SK-N-SH (cell line): ENCODE measurements at regions not wholly inside any gene's neighbourhood (a gene's known extent, or its start where the extent isn't known, plus 50 kb on each side); places are given as distances from the start of the nearest gene placed in this dataset.

ENCODE experiments used
- CTCF ChIA-PET: fragments of 300-600, 350-600 bp; formaldehyde crosslinking; extraction: SDS; loops from one replicate; lab custom pipeline; 2021; lab: Yijun Ruan, JAX
- POLR2A ChIA-PET: fragments of 350-600 bp; sonication (Branson Sonifier 250); formaldehyde crosslinking; extraction: SDS; loops from one replicate; lab custom pipeline; 2020; ENCODE audit warnings: antibody characterized with exemption, inconsistent platforms; lab: Yijun Ruan, JAX
- DNase-seq: peaks from one replicate; pipeline ENCODE4 v3.0.0; 2012
- H2AFZ ChIP-seq: fragments of 200-600 bp; sonication (generic); 2 replicates; pipeline ENCODE4 v1.8.1; 2016; ENCODE audit warnings: antibody characterized with exemption, mild to moderate bottlenecking, low read depth
- H3F3A ChIP-seq: fragments of 200-600 bp; sonication (generic); replicated peaks from 2 replicates; pipeline ENCODE3; 2016; ENCODE audit warnings: antibody characterized with exemption, mild to moderate bottlenecking; ENCODE audit not compliant: insufficient read depth
- H3K27ac ChIP-seq, 2 experiments: fragments of 200-500 bp in 1 of 2; fragments of 200-600 bp in 1 of 2; sonication (Bioruptor generic) in 1 of 2; sonication (generic), shearing (Covaris generic) in 1 of 2; 2 replicates each; pipeline versions ENCODE4 v1.5.1 to v1.6.1; 2014 to 2016; ENCODE audit warnings: low read depth in 2 of 2, inconsistent platforms in 1 of 2, low read length in 1 of 2, mild to moderate bottlenecking in 1 of 2, mixed read lengths in 1 of 2
- H3K27me3 ChIP-seq: fragments of 200-600 bp; sonication (generic), shearing (Covaris generic); 2 replicates; pipeline ENCODE4 v1.6.1; 2016; ENCODE audit warnings: mixed run types; ENCODE audit not compliant: insufficient read depth
- H3K36me3 ChIP-seq, 2 experiments: fragments of 200-500 bp in 1 of 2; fragments of 200-600 bp in 1 of 2; sonication (Bioruptor generic) in 1 of 2; sonication (generic) in 1 of 2; replicated peaks in 1 of 2; 2 replicates each; pipeline versions ENCODE3 to v1.5.1; 2014 to 2016; ENCODE audit warnings: low read length in 1 of 2, mild to moderate bottlenecking in 1 of 2; ENCODE audit not compliant: insufficient read depth in 2 of 2, control insufficient read depth in 1 of 2
- H3K4me1 ChIP-seq, 2 experiments: fragments of 200-500 bp in 1 of 2; fragments of 200-600 bp in 1 of 2; sonication (Bioruptor generic) in 1 of 2; sonication (generic), shearing (Covaris generic) in 1 of 2; 2 replicates each; pipeline versions ENCODE4 v1.5.1 to v1.6.1; 2014 to 2016; ENCODE audit warnings: low read depth in 1 of 2, low read length in 1 of 2, mixed run types in 1 of 2; ENCODE audit not compliant: insufficient read depth in 2 of 2, control insufficient read depth in 1 of 2
- H3K4me2 ChIP-seq: fragments of 200-600 bp; sonication (generic), shearing (Covaris generic); 2 replicates; pipeline ENCODE4 v1.6.1; 2017; ENCODE audit warnings: mixed run types
- H3K4me3 ChIP-seq, 2 experiments: fragments of 200-500 bp in 1 of 2; fragments of 200-600 bp in 1 of 2; sonication (Bioruptor generic) in 1 of 2; sonication (generic), shearing (Covaris generic) in 1 of 2; 2 replicates each; pipeline versions ENCODE4 v1.5.1 to v1.8.1; 2014 to 2016; ENCODE audit warnings: low read depth in 2 of 2, inconsistent platforms in 1 of 2, low read length in 1 of 2, mild to moderate bottlenecking in 1 of 2, mixed read lengths in 1 of 2, moderate library complexity in 1 of 2
- H3K79me2 ChIP-seq: fragments of 200-600 bp; sonication (generic); 2 replicates; pipeline ENCODE4 v1.8.1; 2017; ENCODE audit warnings: mild to moderate bottlenecking; ENCODE audit not compliant: insufficient read depth
- H3K9ac ChIP-seq: fragments of 200-600 bp; sonication (generic); 2 replicates; pipeline ENCODE4 v1.6.1; 2017; ENCODE audit warnings: mixed run types
- H3K9me2 ChIP-seq: fragments of 200-600 bp; sonication (generic); 2 replicates; pipeline ENCODE4 v1.6.1; 2017; ENCODE audit warnings: mixed run types
- H3K9me3 ChIP-seq: fragments of 200-600 bp; sonication (generic); 2 replicates; pipeline ENCODE4 v1.6.1; 2017; ENCODE audit warnings: mixed run types, mild to moderate bottlenecking, moderate library complexity
- H4K20me1 ChIP-seq: fragments of 200-600 bp; sonication (generic); 2 replicates; pipeline ENCODE4 v1.6.1; 2017; ENCODE audit warnings: mild to moderate bottlenecking, mixed run types; ENCODE audit not compliant: insufficient read depth
- ELF1 ChIP-seq: IDR thresholded peaks from 2 replicates; pipeline ENCODE4 v1.4.0; 2012
- EP300 ChIP-seq, 2 experiments: IDR thresholded peaks; 2 replicates each; pipeline versions ENCODE4 v1.4.0 to v1.6.1; 2012; ENCODE audit warnings: borderline replicate concordance in 1 of 2, low read depth in 1 of 2, low read length in 1 of 2
- EZH2phosphoT487 ChIP-seq: fragments of 200-600 bp; sonication (generic); IDR thresholded peaks from 2 replicates; pipeline ENCODE4 v1.6.1; 2017; ENCODE audit warnings: low read depth, mixed run types, mild to moderate bottlenecking, antibody characterized with exemption, moderate library complexity, borderline replicate concordance
- FOXJ3 ChIP-seq: sonication (generic); formaldehyde crosslinking; IDR thresholded peaks from 2 replicates; pipeline ENCODE4 v1.5.1; 2020; ENCODE audit warnings: mild to moderate bottlenecking, missing genetic modification reagents
- FOXM1 ChIP-seq: IDR thresholded peaks from 2 replicates; pipeline ENCODE4 v1.4.0; 2012; ENCODE audit warnings: low read depth, mild to moderate bottlenecking
- GABPA ChIP-seq: IDR thresholded peaks from 2 replicates; pipeline ENCODE4 v1.4.0; 2012; ENCODE audit warnings: low read depth, mild to moderate bottlenecking
- MEF2A ChIP-seq: IDR thresholded peaks from 2 replicates; pipeline ENCODE4 v1.4.0; 2012; ENCODE audit warnings: low read depth, borderline replicate concordance
- MXI1 ChIP-seq: IDR thresholded peaks from 2 replicates; pipeline ENCODE4 v1.6.1; 2012; ENCODE audit warnings: mild to moderate bottlenecking, low read depth, low read length, improper control_type of control experiment
- NFIC ChIP-seq: IDR thresholded peaks from 2 replicates; pipeline ENCODE4 v1.4.0; 2012; ENCODE audit warnings: borderline replicate concordance
- PBX3 ChIP-seq: IDR thresholded peaks from 2 replicates; pipeline ENCODE4; 2012
- RCOR1 ChIP-seq: fragments of 150-350 bp; IDR thresholded peaks from 2 replicates; pipeline ENCODE4 v1.6.1; 2017; ENCODE audit warnings: antibody characterized with exemption, low read length
- REST ChIP-seq: IDR thresholded peaks from 2 replicates; pipeline ENCODE4 v1.6.1; 2012; ENCODE audit warnings: mild to moderate bottlenecking, low read depth, low read length, moderate library complexity
- TCF12 ChIP-seq: IDR thresholded peaks from 2 replicates; pipeline ENCODE4 v1.4.0; 2012
- YY1 ChIP-seq: IDR thresholded peaks from 2 replicates; pipeline ENCODE4 v1.4.0; 2012; ENCODE audit warnings: low read depth, mild to moderate bottlenecking
- WGBS: methylation state at CpG from one replicate; pipeline ENCODE4 v1.1.6; 2017; ENCODE audit warnings: low lambda C conversion rate; 5-methylcytosine and 5-hydroxymethylcytosine counted together
- TF ChIP-seq, protein P1 (sequence below): fragments of 150-350 bp; IDR thresholded peaks from 2 replicates; pipeline ENCODE4 v1.6.1; 2016; ENCODE audit warnings: mild to moderate bottlenecking, low read depth, low read length
- TF ChIP-seq, protein P2 (sequence below): IDR thresholded peaks from 2 replicates; pipeline ENCODE4 v1.4.0; 2012; ENCODE audit warnings: low read depth, borderline replicate concordance
- TF ChIP-seq, protein P3 (sequence below): IDR thresholded peaks from 2 replicates; pipeline ENCODE4 v1.4.0; 2012; ENCODE audit warnings: low read depth, borderline replicate concordance

GRCh38 chr6:40966860-40967259 lies 72.2 kb downstream of the UNC5CL start:
- H3K9me2 ChIP-seq = no peaks in the 10 kb centered on the region
- H3K9me3 ChIP-seq = no peaks in the 10 kb centered on the region
- peaks cover 0 to 10% of the 10 kb centered on the region in 2 experiments; a peak in 1 of 4 replicates for H3K4me1 ChIP-seq
- TF ChIP-seq EZH2phosphoT487 (no peak), EP300 (IDR thresholded peaks at IDR 0.05; ENCODE audit: borderline replicate concordance in 1 of 2, low read depth in 1 of 2, low read length in 1 of 2) (no peak), TCF12 (no peak), PBX3 (no peak)
- H3K4me3 ChIP-seq = no peak overlapping the region
- no peaks in the 10 kb centered on the region for H3K27me3 ChIP-seq
- H4K20me1 ChIP-seq = no peaks in the 10 kb centered on the region
- POLR2A ChIA-PET = no interaction called here
- peaks cover 3% of the 10 kb centered on the region for H3F3A ChIP-seq
- 78% methylated on average over 4 of the region's 4 CpGs for WGBS
- CTCF ChIA-PET = interaction anchor here (0.6 kb wide), 1 partner anchor 176 kb away, joined by 3 read pairs; no protein-coding TSS in a partner anchor
- H2AFZ ChIP-seq = no peak overlapping the region
- no peak for DNase-seq
- no peak overlapping the region for H3K9ac ChIP-seq
- H3K4me2 ChIP-seq = no peak overlapping the region
- H3K27ac ChIP-seq = no peak overlapping the region
- H3K36me3 ChIP-seq = no peaks in the 10 kb centered on the region
- no peaks in the 10 kb centered on the region for H3K79me2 ChIP-seq

DNA sequence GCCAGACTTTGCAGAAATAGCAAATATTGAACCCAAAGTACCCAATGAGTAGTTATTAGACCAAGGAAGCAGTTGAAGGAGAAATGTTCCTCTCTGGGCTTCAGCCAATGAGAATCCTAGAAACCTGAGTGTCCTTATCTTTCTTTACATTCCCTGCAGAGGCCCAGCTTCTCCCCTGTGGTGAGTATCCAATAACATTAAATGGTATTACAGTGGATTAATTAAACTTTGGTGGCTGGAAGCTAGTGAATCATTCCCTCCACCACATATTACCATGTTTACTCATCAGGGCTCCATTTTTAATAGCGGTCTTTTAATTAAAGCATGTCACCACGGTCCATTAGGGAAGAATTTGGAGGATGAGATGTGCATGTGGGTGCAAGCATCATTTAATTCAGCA lies 74.0 kb downstream of the UNC5CL start:
- POLR2A ChIA-PET = no interaction called here
- Histone ChIP-seq H3K4me2 (no peak overlapping the region), H2AFZ (no peak overlapping the region), H3K27me3 (no peaks in the 10 kb centered on the region), H3K36me3 (no peaks in the 10 kb centered on the region), H4K20me1 (no peaks in the 10 kb centered on the region), H3K27ac (no peak overlapping the region), H3K4me3 (no peak overlapping the region), H3K9me2 (no peaks in the 10 kb centered on the region), H3F3A (peaks cover 3% of the 10 kb centered on the region), H3K9me3 (no peaks in the 10 kb centered on the region), H3K4me1 (peaks cover 0 to 14% of the 10 kb centered on the region in 2 experiments; a peak in 2 of 4 replicates), H3K79me2 (no peaks in the 10 kb centered on the region), H3K9ac (no peak overlapping the region)
- CTCF ChIA-PET = interaction anchor here (0.9 kb wide), 1 partner anchor 53 kb away, joined by 4 read pairs; no protein-coding TSS in a partner anchor
- TF ChIP-seq REST (no peak), YY1 (no peak), FOXJ3 (CRISPR knock-in tag) (no peak), ELF1 (no peak), RCOR1 (no peak), MXI1 (no peak), EZH2phosphoT487 (no peak), NFIC (no peak), MEF2A (no peak), GABPA (no peak), FOXM1 (no peak)
- TF ChIP-seq, protein P1, sequence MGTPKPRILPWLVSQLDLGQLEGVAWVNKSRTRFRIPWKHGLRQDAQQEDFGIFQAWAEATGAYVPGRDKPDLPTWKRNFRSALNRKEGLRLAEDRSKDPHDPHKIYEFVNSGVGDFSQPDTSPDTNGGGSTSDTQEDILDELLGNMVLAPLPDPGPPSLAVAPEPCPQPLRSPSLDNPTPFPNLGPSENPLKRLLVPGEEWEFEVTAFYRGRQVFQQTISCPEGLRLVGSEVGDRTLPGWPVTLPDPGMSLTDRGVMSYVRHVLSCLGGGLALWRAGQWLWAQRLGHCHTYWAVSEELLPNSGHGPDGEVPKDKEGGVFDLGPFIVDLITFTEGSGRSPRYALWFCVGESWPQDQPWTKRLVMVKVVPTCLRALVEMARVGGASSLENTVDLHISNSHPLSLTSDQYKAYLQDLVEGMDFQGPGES = no peak
- TF ChIP-seq, protein P2, sequence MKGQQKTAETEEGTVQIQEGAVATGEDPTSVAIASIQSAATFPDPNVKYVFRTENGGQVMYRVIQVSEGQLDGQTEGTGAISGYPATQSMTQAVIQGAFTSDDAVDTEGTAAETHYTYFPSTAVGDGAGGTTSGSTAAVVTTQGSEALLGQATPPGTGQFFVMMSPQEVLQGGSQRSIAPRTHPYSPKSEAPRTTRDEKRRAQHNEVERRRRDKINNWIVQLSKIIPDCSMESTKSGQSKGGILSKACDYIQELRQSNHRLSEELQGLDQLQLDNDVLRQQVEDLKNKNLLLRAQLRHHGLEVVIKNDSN = no peak
- TF ChIP-seq, protein P3, sequence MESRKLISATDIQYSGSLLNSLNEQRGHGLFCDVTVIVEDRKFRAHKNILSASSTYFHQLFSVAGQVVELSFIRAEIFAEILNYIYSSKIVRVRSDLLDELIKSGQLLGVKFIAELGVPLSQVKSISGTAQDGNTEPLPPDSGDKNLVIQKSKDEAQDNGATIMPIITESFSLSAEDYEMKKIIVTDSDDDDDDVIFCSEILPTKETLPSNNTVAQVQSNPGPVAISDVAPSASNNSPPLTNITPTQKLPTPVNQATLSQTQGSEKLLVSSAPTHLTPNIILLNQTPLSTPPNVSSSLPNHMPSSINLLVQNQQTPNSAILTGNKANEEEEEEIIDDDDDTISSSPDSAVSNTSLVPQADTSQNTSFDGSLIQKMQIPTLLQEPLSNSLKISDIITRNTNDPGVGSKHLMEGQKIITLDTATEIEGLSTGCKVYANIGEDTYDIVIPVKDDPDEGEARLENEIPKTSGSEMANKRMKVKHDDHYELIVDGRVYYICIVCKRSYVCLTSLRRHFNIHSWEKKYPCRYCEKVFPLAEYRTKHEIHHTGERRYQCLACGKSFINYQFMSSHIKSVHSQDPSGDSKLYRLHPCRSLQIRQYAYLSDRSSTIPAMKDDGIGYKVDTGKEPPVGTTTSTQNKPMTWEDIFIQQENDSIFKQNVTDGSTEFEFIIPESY = no peak
- WGBS = 74% methylated on average over 2 of the region's 2 CpGs
- DNase-seq = no peak
